Astrocyte of the spinal cord (primary cell): ENCODE measurements at regions not wholly inside any gene's neighbourhood (a gene's known extent, or its start where the extent isn't known, plus 50 kb on each side); places are given as distances from the start of the nearest gene placed in this dataset.
A peak's percentile ranks its signal among the peaks of the same experiment; 100 is the strongest.

ENCODE experiments used
- DNase-seq: peaks from one replicate; pipeline ENCODE4 v3.0.0; 2011; ENCODE audit warnings: low read depth, low spot score
- H3K4me3 ChIP-seq: 2 replicates; pipeline ENCODE4 v1.5.1; 2011; ENCODE audit warnings: low read depth, mild to moderate bottlenecking, low read length, moderate library complexity
- CTCF ChIP-seq: IDR thresholded peaks from 2 replicates; pipeline ENCODE4 v1.5.1; 2012; ENCODE audit warnings: low read depth, mild to moderate bottlenecking, low read length, inconsistent platforms
- in situ Hi-C: cut with HindIII; loops from 2 replicates; pipeline ENCODE4 v1.10.0; 2017; ENCODE audit warnings: low sequenced_read_pairs

- in situ Hi-C loops, result no loop called here
These were observed 199.5 kb downstream of the REEP3 start for GRCh38 chr10:63720676-63721075.

DNA sequence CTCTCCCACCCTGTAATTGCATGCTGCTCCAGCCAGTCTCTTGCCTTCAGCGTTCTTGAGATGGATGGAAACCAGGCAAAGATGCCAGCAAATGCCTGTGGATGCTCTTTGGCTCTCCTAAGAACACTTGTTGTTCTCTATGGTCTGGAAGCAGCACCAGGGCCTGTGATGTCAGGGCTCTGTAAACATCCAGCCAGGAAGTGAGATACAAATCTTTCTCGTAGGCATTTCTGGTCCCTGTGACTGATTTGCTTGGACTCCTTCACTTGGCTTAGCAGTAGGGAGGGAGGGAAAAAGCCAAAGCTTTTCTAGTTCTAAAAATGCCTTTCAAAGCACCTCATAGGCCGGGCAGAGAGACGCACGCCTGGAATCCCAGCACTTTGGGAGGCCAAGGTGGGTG is 201.3 kb downstream of the REEP3 start:
- DNase-seq, result peak; percentile 77

More at GRCh38 chr10:63720676-63721075, 199.5 kb downstream of the REEP3 start:
- no peak for TF ChIP-seq CTCF
- DNase-seq, result no peak
- H3K4me3 ChIP-seq, result no peak overlapping the region

GRCh38 chr10:63723320-63723719 is 202.1 kb downstream of the REEP3 start:
- TF ChIP-seq CTCF, result no peak
- no peak overlapping the region for H3K4me3 ChIP-seq
- DNase-seq, result no peak
- in situ Hi-C loops, result no loop called here

More for the DNA sequence above, 201.3 kb downstream of the REEP3 start:
- H3K4me3 ChIP-seq, result no peak overlapping the region
- TF ChIP-seq CTCF, result no peak
- in situ Hi-C loops, result no loop called here

DNA sequence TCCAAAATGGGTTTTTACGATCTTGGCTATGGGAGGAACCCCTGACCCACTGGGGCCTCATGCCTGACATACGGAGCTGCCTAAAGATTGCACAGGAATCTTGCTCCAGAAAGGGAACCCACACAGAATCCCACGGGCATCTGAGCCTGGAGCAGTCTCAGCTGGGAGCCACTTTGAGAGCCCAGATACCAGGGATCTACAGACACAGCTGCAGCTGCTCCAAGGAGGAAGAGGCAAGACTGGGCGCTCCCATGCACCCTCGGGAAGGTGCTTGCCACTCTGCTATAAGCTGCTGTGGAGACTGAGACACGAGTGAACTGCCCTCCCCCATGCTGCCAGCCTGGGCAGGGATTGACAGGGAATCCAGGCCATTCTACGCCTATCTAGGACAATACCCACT is 202.5 kb downstream of the REEP3 start:
- in situ Hi-C loops, result no loop called here
- TF ChIP-seq CTCF, result no peak
- H3K4me3 ChIP-seq, result no peak overlapping the region
- DNase-seq, result no peak

DNA sequence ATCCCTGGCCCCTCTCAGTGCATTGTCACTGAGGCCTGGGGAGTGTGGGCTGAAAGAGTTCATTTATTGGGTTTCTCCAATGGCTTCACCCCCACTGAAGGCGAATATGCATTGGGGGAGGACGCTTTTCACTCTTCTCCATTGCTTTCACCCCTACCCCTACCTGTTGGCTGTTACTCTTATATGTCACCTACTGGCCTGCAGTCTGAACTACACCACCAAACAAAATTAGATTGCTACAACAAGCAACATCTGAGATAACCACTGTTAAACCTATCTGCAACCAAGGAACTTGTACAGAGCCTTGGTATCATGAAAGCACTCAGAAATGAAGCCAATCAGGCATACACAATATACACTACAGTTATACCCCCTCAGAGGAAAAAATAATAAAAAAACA is 203.7 kb downstream of the REEP3 start:
- no peak overlapping the region for H3K4me3 ChIP-seq
- in situ Hi-C loops, result no loop called here
- DNase-seq, result no peak
- no peak for TF ChIP-seq CTCF

DNA sequence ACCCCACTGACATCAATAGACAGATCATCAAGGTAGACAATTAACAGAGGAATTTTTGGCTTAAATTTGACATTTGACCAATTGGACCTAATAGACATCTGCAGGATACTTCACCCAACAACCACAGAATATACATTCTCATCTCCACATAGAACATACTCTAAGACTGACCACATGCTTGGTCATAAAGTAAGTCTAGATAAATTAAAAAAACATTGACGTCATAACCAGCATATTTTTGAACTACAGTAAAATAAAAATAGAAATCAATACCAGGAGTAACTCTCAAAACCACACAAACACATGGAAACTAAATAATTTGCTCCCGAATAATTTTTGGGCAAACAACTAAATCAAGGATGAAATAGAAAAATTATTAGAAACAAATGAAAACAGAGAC is 205.7 kb downstream of the REEP3 start:
- in situ Hi-C loops, result no loop called here
- TF ChIP-seq CTCF, result no peak
- no peak overlapping the region for H3K4me3 ChIP-seq
- no peak for DNase-seq

DNA sequence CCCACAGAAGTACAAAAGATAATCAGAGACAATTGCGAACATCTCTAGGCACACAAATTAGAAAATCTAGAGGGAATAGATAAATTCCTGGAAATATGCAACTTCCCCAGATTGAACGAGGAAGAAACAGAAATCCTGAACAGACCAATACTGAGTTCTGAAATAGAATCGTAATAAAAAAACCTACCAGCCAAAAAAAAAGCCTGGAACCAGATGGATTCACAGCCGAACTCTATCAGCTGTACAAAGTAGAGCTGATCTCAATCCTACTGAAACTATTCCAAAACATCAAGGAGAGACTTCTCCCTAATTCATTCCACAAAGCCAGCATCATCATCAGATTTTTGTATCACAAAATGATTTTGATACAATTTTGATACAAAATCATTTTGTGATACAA is 206.4 kb downstream of the REEP3 start:
- no peak for DNase-seq
- TF ChIP-seq CTCF, result no peak
- in situ Hi-C loops, result no loop called here
- no peak overlapping the region for H3K4me3 ChIP-seq
